Thoracic aorta (tissue), 2 donors: ENCODE measurements at regions not wholly inside any gene's neighbourhood (a gene's known extent, or its start where the extent isn't known, plus 50 kb on each side); places are given as distances from the start of the nearest gene placed in this dataset.

Experiments used
- ATAC-seq: fragments of 150-250 bp; one replicate; pipeline ENCODE4 v1.8.0; 2017; ENCODE audit warnings: low read depth; ENCODE audit not compliant: insufficient number of reproducible peaks, low FRiP score
- DNase-seq: peaks from one replicate; pipeline ENCODE4 v3.0.0-alpha.2; 2020; ENCODE audit warnings: low spot score
- H3K27ac ChIP-seq, 2 donors: fragments of 200-600 bp; sonication (generic); 1 replicate in 1 of 2; 2 replicates in 1 of 2; pipeline ENCODE4 v1.5.1; 2016; ENCODE audit warnings: mild to moderate bottlenecking in 2 of 2, moderate library complexity in 2 of 2
- H3K27me3 ChIP-seq: fragments of 200-600 bp; sonication (generic); replicated peaks from 2 replicates; pipeline ENCODE4 v1.6.0; 2016; ENCODE audit warnings: mild to moderate bottlenecking; ENCODE audit not compliant: insufficient read depth
- H3K36me3 ChIP-seq: fragments of 200-600 bp; sonication (generic); one replicate; pipeline ENCODE4 v1.5.1; 2016
- H3K4me1 ChIP-seq, 2 donors: fragments of 200-600 bp; sonication (generic); 1 replicate in 1 of 2; 2 replicates in 1 of 2; pipeline versions ENCODE4 v1.5.1 to v1.6.0; 2016; ENCODE audit warnings: low read depth in 2 of 2, mild to moderate bottlenecking in 1 of 2; ENCODE audit not compliant: control insufficient read depth in 1 of 2
- H3K4me3 ChIP-seq: fragments of 200-600 bp; sonication (generic); 2 replicates; pipeline ENCODE4 v1.5.1; 2016; ENCODE audit warnings: mild to moderate bottlenecking
- H3K9me3 ChIP-seq: fragments of 200-600 bp; sonication (generic); 2 replicates; pipeline ENCODE4 v1.5.1; 2016
- TF ChIP-seq, protein P1 (sequence below): fragments of 200-600 bp; sonication (generic); IDR thresholded peaks from one replicate; pipeline ENCODE4 v1.5.1; 2019; ENCODE audit warnings: antibody characterized with exemption

DNA sequence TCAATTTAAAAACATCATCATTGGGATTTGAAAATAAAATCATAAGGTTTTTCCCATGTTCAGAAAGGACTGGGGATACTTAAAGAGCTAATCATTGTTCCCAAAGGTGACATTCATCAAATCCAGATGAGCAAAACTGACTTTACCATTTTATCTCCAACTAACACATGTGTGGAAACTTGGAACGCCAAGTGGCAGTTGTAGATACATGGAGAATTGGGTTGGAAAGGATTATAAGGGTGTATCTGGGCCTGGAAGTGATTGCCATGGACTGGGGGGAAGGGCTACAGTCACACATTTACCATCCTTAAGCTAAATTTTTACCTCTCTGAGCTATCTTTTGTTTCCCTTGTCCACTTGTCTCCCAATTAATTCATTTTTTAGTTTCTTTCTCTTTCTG is 203.4 kb downstream of the SLC39A8 start:
- TF ChIP-seq, protein P1, sequence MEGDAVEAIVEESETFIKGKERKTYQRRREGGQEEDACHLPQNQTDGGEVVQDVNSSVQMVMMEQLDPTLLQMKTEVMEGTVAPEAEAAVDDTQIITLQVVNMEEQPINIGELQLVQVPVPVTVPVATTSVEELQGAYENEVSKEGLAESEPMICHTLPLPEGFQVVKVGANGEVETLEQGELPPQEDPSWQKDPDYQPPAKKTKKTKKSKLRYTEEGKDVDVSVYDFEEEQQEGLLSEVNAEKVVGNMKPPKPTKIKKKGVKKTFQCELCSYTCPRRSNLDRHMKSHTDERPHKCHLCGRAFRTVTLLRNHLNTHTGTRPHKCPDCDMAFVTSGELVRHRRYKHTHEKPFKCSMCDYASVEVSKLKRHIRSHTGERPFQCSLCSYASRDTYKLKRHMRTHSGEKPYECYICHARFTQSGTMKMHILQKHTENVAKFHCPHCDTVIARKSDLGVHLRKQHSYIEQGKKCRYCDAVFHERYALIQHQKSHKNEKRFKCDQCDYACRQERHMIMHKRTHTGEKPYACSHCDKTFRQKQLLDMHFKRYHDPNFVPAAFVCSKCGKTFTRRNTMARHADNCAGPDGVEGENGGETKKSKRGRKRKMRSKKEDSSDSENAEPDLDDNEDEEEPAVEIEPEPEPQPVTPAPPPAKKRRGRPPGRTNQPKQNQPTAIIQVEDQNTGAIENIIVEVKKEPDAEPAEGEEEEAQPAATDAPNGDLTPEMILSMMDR, result no peak
- H3K4me3 ChIP-seq, result no peak overlapping the region
- ATAC-seq (no peak), DNase-seq (no peak)
- no peak overlapping the region for H3K27ac ChIP-seq
- H3K9me3 ChIP-seq, result no peaks in the 10 kb centered on the region
- no peaks in the 10 kb centered on the region for H3K36me3 ChIP-seq
- no peaks in the 10 kb centered on the region for H3K27me3 ChIP-seq
- H3K4me1 ChIP-seq, result peaks cover 0 to 19% of the 10 kb centered on the region in 2 donors

DNA sequence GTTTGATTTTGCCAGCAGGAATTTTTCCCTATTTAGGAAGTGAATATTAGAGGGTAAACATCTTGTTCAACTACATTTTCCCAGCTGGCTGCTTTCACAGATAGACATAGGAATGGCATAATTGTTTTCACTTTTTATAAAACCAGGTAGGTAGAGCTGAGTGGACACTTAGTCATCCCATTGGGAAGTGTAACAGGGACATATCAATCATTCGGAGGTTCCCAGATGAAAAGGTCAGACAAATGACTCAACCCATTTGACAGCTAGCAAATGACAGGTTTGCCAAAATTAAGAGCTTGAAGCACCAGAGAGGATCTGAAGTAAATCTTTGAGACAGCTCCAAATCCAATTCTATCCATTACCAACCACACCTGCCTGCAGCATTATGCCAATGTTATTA is 205.3 kb downstream of the SLC39A8 start:
- TF ChIP-seq, protein P1, result no peak
- DNase-seq (no peak), ATAC-seq (no peak)
- Histone ChIP-seq H3K27ac (no peak overlapping the region), H3K4me1 (peaks cover 0 to 19% of the 10 kb centered on the region in 2 donors), H3K4me3 (no peak overlapping the region), H3K36me3 (no peaks in the 10 kb centered on the region), H3K9me3 (no peaks in the 10 kb centered on the region), H3K27me3 (no peaks in the 10 kb centered on the region)

DNA sequence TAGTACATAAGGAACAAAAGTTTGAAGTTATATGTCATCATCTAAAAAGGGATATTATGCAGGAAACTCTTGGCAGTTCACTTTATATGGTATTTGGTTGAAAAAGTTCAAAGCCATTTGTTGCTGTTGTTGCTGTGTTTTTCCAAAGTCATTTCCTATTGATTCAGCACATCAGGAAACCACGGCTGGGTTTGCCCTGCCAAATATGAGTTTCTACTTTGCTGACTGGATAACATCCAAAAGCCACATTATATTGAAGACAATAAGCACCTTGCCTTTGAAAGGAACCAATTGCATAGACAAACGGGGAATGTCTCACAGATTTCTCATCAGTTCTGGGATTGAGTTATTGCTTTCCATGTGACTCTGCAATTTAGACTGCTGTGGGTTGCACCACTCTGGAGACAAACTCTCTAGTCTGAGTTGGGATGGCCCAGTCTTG is 206.1 kb downstream of the SLC39A8 start:
- TF ChIP-seq, protein P1, result no peak
- Histone ChIP-seq H3K4me3 (no peak overlapping the region), H3K27me3 (no peaks in the 10 kb centered on the region), H3K36me3 (no peaks in the 10 kb centered on the region), H3K27ac (no peak overlapping the region), H3K4me1 (peaks cover 0 to 19% of the 10 kb centered on the region in 2 donors), H3K9me3 (no peaks in the 10 kb centered on the region)
- no peak for ATAC-seq
- no peak for DNase-seq

DNA sequence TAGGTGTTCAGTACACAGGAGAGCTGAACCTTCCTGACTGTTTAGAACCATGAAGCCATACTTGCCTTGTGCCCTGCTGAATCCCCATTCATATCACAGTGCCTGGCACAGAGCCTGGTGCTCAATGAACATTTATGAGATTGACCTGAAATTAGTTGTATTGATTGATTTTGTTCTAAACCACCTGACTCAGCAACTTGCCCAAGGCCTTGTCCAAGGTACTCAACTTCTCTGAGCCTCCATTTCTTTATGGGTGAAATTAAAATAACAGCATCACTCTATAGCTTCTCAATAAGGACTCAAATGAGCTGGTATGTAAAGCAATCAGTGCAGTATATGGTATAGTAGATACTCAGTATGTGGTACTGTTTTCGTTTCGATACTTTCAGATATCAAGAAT is 208.1 kb downstream of the SLC39A8 start:
- TF ChIP-seq, protein P1, result no peak
- Histone ChIP-seq H3K36me3 (no peaks in the 10 kb centered on the region), H3K4me1 (peaks cover 0 to 19% of the 10 kb centered on the region in 2 donors), H3K4me3 (no peak overlapping the region), H3K9me3 (no peaks in the 10 kb centered on the region), H3K27ac (no peak overlapping the region), H3K27me3 (no peaks in the 10 kb centered on the region)
- no peak for DNase-seq
- no peak for ATAC-seq

DNA sequence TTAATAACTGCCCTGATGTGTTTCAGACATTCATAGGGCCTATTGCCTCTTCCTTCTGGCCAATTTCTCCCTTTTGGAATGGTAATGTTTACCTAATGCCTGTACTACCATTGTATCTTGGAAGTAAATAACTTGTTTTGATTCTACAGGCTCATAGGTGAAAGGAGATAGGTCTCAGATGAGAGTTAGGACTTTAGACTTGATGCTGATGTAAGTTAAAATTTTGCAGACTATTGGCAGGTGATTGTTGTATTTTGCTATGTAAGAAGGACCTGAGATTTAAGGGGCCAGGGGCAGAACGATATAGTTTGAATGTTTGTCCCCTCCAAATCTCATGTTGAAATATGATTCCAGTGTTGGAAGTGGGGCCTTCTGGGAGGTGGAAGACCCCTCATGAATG is 215.5 kb downstream of the SLC39A8 start:
- no peaks in the 10 kb centered on the region for H3K27me3 ChIP-seq
- no peak for DNase-seq
- no peak for ATAC-seq
- H3K4me1 ChIP-seq, result no peaks in the 10 kb centered on the region
- no peak overlapping the region for H3K27ac ChIP-seq
- no peak overlapping the region for H3K4me3 ChIP-seq
- no peaks in the 10 kb centered on the region for H3K36me3 ChIP-seq
- H3K9me3 ChIP-seq, result no peaks in the 10 kb centered on the region
- TF ChIP-seq, protein P1, result no peak
